ENCODE measurements at regions not wholly inside any gene's neighbourhood (a gene's known extent, or its start where the extent isn't known, plus 50 kb on each side); places are given as distances from the start of the nearest gene placed in this dataset.

DNA sequence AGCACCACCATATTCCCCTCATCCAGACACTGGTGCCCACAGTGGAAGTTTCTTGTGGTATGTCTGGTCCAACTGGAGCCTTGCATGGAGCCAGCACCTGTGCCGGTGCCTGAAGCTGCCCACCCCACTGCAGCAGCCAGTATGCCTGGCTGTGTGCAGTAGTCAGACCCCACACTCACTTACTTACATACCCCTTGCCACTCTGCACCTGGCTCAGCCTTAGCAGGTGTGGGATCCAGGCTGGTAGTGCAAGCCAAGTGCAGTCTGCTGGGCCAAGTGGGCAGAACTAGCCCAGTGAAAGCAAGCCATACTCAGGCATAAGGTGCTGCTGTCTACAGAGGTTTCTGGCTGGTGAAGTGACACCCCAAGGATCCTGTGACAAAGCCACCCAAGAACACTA, 871.4 kb upstream of the C9orf72 start:
- no CpG with 5 or more reads among the region's 1 CpG for WGBS, 2 experiments (ENCODE audit: extremely low coverage in 2 of 2, insufficient read length in 1 of 2)
- H3K4ac ChIP-seq (ENCODE audit: low read depth, low read length): no peak overlapping the region
- DNase-seq (no peak), ATAC-seq (ENCODE audit: low read depth) (no peak)
- no peak overlapping the region for H4K8ac ChIP-seq (ENCODE audit: low read depth in 2 of 2, low read length in 2 of 2)
- peaks cover 13% of the 10 kb centered on the region for H3K9me3 ChIP-seq (ENCODE audit: control insufficient read depth, insufficient read depth, low read length)
- H3K4me2 ChIP-seq (ENCODE audit: low read depth, low read length): no peak overlapping the region
- TF ChIP-seq MAZ (IDR thresholded peaks at IDR 0.05; ENCODE audit: borderline replicate concordance, low read depth, low read length) (no peak), MXI1 (IDR thresholded peaks at IDR 0.05; ENCODE audit: borderline replicate concordance, low read depth, low read length) (no peak), RAD21 (IDR thresholded peaks at IDR 0.05; ENCODE audit: low read length) (no peak), SMC3 (IDR thresholded peaks at IDR 0.05; ENCODE audit: low read depth, low read length) (no peak), NFE2L2 (IDR thresholded peaks at IDR 0.05; ENCODE audit: low read depth, low read length) (no peak), POLR2A (IDR thresholded peaks at IDR 0.05; ENCODE audit: low read depth, low read length) (no peak), CHD1 (IDR thresholded peaks at IDR 0.05; ENCODE audit: low read depth, low read length) (no peak), RFX5 (IDR thresholded peaks at IDR 0.05; ENCODE audit: low read depth, low read length) (no peak), MAFK (IDR thresholded peaks at IDR 0.05; ENCODE audit: low read depth, low read length) (no peak), RCOR1 (IDR thresholded peaks at IDR 0.05; ENCODE audit: insufficient replicate concordance, low read length) (no peak)
- TF ChIP-seq, protein P1, sequence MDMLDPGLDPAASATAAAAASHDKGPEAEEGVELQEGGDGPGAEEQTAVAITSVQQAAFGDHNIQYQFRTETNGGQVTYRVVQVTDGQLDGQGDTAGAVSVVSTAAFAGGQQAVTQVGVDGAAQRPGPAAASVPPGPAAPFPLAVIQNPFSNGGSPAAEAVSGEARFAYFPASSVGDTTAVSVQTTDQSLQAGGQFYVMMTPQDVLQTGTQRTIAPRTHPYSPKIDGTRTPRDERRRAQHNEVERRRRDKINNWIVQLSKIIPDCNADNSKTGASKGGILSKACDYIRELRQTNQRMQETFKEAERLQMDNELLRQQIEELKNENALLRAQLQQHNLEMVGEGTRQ (IDR thresholded peaks at IDR 0.05; ENCODE audit: low read depth, low read length): no peak
- TF ChIP-seq, protein P2, sequence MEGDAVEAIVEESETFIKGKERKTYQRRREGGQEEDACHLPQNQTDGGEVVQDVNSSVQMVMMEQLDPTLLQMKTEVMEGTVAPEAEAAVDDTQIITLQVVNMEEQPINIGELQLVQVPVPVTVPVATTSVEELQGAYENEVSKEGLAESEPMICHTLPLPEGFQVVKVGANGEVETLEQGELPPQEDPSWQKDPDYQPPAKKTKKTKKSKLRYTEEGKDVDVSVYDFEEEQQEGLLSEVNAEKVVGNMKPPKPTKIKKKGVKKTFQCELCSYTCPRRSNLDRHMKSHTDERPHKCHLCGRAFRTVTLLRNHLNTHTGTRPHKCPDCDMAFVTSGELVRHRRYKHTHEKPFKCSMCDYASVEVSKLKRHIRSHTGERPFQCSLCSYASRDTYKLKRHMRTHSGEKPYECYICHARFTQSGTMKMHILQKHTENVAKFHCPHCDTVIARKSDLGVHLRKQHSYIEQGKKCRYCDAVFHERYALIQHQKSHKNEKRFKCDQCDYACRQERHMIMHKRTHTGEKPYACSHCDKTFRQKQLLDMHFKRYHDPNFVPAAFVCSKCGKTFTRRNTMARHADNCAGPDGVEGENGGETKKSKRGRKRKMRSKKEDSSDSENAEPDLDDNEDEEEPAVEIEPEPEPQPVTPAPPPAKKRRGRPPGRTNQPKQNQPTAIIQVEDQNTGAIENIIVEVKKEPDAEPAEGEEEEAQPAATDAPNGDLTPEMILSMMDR (conservative IDR thresholded peaks at IDR 0.05; ENCODE audit: low read depth, low read length): no peak
- H2BK5ac ChIP-seq (ENCODE audit: low read depth, low read length, poor library complexity, severe bottlenecking): no peak overlapping the region
- H2BK15ac ChIP-seq (ENCODE audit: low read depth, low read length): no peak overlapping the region
- H2BK120ac ChIP-seq (ENCODE audit: low read depth, low read length): no peak overlapping the region
- CTCF ChIA-PET: no interaction called here
- no peaks in the 10 kb centered on the region for H3K36me3 ChIP-seq (ENCODE audit: control insufficient read depth, insufficient read depth, low read length)
- H3K27me3 ChIP-seq (ENCODE audit: control insufficient read depth, insufficient read depth, low read length): no peaks in the 10 kb centered on the region
- H3K18ac ChIP-seq (ENCODE audit: low read depth, low read length): no peak overlapping the region
- no peak overlapping the region for H2AK9ac ChIP-seq (replicated peaks; ENCODE audit: low read depth, low read length, poor library complexity)
- no peaks in the 10 kb centered on the region for H4K20me1 ChIP-seq (ENCODE audit: insufficient read depth, low read length)
- H2AFZ ChIP-seq (replicated peaks; ENCODE audit: low read length, poor library complexity): no peak overlapping the region
- POLR2A ChIA-PET (ENCODE audit: unreplicated experiment): no interaction called here
- dilution Hi-C loops (cut with HindIII; ENCODE audit: low sequenced_read_pairs, unreplicated experiment): no loop called here
- H3K4me3 ChIP-seq (ENCODE audit: insufficient read depth, low read depth, low read length): no peak overlapping the region
- no peak overlapping the region for H3K27ac ChIP-seq (ENCODE audit: insufficient read depth, low read length)
- H4K91ac ChIP-seq (ENCODE audit: insufficient read depth, low read depth, low read length): no peak overlapping the region
- no peak overlapping the region for H3K9ac ChIP-seq (ENCODE audit: low read depth, low read length)
- H3K79me1 ChIP-seq (ENCODE audit: low read depth in 1 of 2, low read length in 2 of 2): no peaks in the 10 kb centered on the region
- H3K56ac ChIP-seq (ENCODE audit: extremely low read depth, insufficient read depth, low read length): no peak overlapping the region
- BruUV-seq (replicated peaks): no TSS peak
- H3K23ac ChIP-seq (ENCODE audit: low read depth, low read length): no peak overlapping the region
- no peak overlapping the region for H2BK20ac ChIP-seq (ENCODE audit: low read depth, low read length)
- no peaks in the 10 kb centered on the region for H3K4me1 ChIP-seq (ENCODE audit: control insufficient read depth, insufficient read depth, low read length)
- no peak overlapping the region for H4K5ac ChIP-seq (ENCODE audit: low read depth, low read length)
- H3K14ac ChIP-seq (replicated peaks; ENCODE audit: low read depth, low read length): no peak overlapping the region
- in situ Hi-C loops (cut with MboI; ENCODE audit: low sequenced_read_pairs): no loop called here
- H3K9me1 ChIP-seq (ENCODE audit: insufficient read depth, low read length): no peaks in the 10 kb centered on the region
- no peak overlapping the region for H2AK5ac ChIP-seq (ENCODE audit: low read depth, low read length)
- intact Hi-C loops (cut with micrococcal nuclease): no loop called here
